Ectodermal cell (in vitro differentiated cells): ENCODE measurements at regions not wholly inside any gene's neighbourhood (a gene's known extent, or its start where the extent isn't known, plus 50 kb on each side); places are given as distances from the start of the nearest gene placed in this dataset.

Source experiments
- H3K27ac ChIP-seq: 2 replicates; pipeline ENCODE4 v1.7.0; 2013; ENCODE audit warnings: mild to moderate bottlenecking, low read depth, low read length; ENCODE audit not compliant: insufficient read depth, poor library complexity, severe bottlenecking
- H3K27me3 ChIP-seq: 2 replicates; pipeline ENCODE4 v1.7.0; 2013; ENCODE audit warnings: mild to moderate bottlenecking, low read length; ENCODE audit not compliant: insufficient read depth, control insufficient read depth, poor library complexity, severe bottlenecking
- H3K36me3 ChIP-seq: one replicate; pipeline ENCODE4 v1.7.0; 2013; ENCODE audit warnings: low read length; ENCODE audit not compliant: control insufficient read depth, insufficient read depth
- H3K4me1 ChIP-seq: one replicate; pipeline ENCODE4 v1.7.0; 2013; ENCODE audit warnings: low read length; ENCODE audit not compliant: control insufficient read depth, insufficient read depth
- H3K4me3 ChIP-seq: 2 replicates; pipeline ENCODE4 v1.7.0; 2013; ENCODE audit warnings: low read depth, low read length, control low read depth; ENCODE audit not compliant: insufficient read depth
- H3K9me3 ChIP-seq: 2 replicates; pipeline ENCODE4 v1.7.0; 2013; ENCODE audit warnings: mild to moderate bottlenecking, low read length, moderate library complexity; ENCODE audit not compliant: control insufficient read depth
- WGBS, 2 experiments: methylation state at CpG; one replicate each; pipeline ENCODE4 v1.1.7; 2013; ENCODE audit warnings: missing lambda C conversion rate in 2 of 2; 5-methylcytosine and 5-hydroxymethylcytosine counted together

- Histone ChIP-seq H3K27ac (no peak overlapping the region), H3K36me3 (no peaks in the 10 kb centered on the region), H3K4me3 (no peak overlapping the region), H3K27me3 (no peaks in the 10 kb centered on the region), H3K9me3 (no peaks in the 10 kb centered on the region), H3K4me1 (no peaks in the 10 kb centered on the region)
- 91 to 92% methylated on average over 4 of the region's 4 CpGs for WGBS, 2 experiments
These were observed 129.1 kb upstream of the MANEA start for GRCh38 chr6:95448208-95448607.

DNA sequence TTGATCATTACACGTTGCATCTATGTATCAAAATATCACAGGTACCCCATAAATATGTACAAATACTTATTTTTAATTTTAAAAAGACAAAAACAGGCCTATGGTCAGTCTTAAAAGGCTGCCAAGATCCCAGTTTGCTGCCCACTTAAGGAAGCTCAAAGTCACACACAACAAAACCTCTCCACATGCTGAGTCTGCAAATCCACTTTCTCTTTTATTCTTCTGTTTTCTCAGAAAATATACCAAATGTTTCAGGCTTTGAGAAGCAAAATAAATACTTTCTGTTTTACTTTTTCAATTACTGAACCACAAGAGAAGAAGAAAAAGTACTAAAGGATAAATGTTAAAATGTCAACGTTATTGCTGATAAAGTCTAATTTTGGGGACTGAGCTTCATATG lies 107.8 kb upstream of the MANEA start:
- no peaks in the 10 kb centered on the region for H3K9me3 ChIP-seq
- H3K27me3 ChIP-seq = no peaks in the 10 kb centered on the region
- no peak overlapping the region for H3K27ac ChIP-seq
- 82 to 94% methylated on average over 2 of the region's 2 CpGs for WGBS, 2 experiments
- H3K4me1 ChIP-seq = no peaks in the 10 kb centered on the region
- no peak overlapping the region for H3K4me3 ChIP-seq
- no peaks in the 10 kb centered on the region for H3K36me3 ChIP-seq

DNA sequence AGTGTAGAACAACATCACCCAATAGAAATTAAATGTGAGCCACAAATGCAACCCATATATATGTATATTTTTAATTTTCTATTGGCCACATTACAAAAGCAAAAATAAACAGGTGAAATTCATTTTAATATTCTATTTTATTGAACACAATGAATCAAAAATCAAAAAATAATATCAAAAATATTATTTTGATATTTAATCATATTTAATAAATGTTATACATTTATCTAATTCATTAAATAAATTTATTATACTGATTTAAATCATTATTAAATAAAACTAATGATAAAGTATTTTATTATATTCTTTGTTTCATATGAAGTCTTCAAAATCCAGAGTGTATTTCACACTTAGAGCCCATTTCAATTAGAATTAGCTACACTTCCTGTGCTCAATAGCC lies 98.4 kb upstream of the MANEA start:
- no peaks in the 10 kb centered on the region for H3K27me3 ChIP-seq
- H3K4me3 ChIP-seq = no peak overlapping the region
- no peak overlapping the region for H3K27ac ChIP-seq
- H3K4me1 ChIP-seq = no peaks in the 10 kb centered on the region
- H3K9me3 ChIP-seq = no peaks in the 10 kb centered on the region
- H3K36me3 ChIP-seq = no peaks in the 10 kb centered on the region

DNA sequence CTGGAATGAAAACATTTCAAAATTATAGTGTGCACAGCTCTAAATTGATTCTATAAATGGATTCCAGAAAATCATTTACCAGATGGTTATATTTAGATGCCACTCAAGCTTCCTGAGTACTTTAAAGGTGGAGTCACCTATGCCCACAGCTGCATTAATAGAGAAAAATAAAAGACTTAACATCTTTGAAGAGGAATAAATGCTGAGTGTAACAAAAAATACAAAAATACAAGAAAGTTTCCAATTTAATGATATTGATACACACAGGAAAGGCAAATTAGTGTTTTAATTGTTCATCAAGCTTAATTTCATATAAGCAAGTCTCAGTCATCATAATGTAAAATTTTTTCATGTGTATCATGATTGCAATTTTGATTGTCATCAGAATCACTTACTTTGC lies 89.5 kb upstream of the MANEA start:
- H3K36me3 ChIP-seq = no peaks in the 10 kb centered on the region

DNA sequence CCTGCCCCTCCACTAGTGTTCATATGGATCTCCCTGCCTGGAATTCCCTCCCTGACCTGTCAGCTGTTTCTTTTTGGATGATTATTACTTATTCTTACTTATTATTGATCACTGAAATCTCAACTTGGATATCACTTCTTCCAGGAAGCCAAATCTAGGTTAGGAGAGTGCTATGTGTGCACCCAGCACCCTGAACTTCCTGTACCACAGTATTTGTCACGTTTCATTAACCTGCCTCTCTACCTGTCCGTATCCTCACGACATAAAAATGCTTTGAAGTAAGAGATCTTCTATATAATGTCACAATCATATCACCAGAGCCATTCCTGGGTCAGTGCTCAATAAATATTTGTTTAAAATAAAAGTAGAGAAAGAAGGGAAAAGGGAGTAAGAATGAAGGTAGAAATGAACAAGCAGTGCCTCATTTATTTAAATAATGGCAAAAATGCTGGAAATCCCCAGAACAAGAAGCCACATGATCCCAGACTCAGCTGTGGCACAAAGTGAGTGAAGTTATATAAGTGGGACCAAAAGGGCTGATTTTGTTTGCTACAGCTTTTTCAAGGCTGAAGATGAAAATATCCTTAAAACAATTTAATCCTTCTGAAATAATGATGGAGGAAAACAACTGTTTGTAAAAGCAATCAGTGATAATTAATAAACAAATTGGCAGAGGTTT lies 88.0 kb upstream of the MANEA start:
- Histone ChIP-seq H3K4me3 (no peak overlapping the region), H3K36me3 (no peaks in the 10 kb centered on the region), H3K27ac (no peak overlapping the region), H3K9me3 (no peaks in the 10 kb centered on the region), H3K27me3 (no peaks in the 10 kb centered on the region), H3K4me1 (no peaks in the 10 kb centered on the region)
- WGBS, 2 experiments = 84 to 100% methylated on average over 1 to 3 of the region's 3 CpGs

More for the DNA sequence above, 89.5 kb upstream of the MANEA start:
- no peaks in the 10 kb centered on the region for H3K27me3 ChIP-seq
- H3K4me3 ChIP-seq = no peak overlapping the region
- H3K27ac ChIP-seq = no peak overlapping the region
- no peaks in the 10 kb centered on the region for H3K9me3 ChIP-seq
- H3K4me1 ChIP-seq = no peaks in the 10 kb centered on the region

GRCh38 chr6:95496769-95497426 lies 80.4 kb upstream of the MANEA start:
- Histone ChIP-seq H3K9me3 (peaks cover 2% of the 10 kb centered on the region), H3K4me1 (no peaks in the 10 kb centered on the region), H3K36me3 (no peaks in the 10 kb centered on the region), H3K27ac (no peak overlapping the region), H3K4me3 (no peak overlapping the region), H3K27me3 (no peaks in the 10 kb centered on the region)
- WGBS, 2 experiments = 93% methylated on average over 28 of the region's 28 CpGs

GRCh38 chr6:95501032-95501904 lies 76.1 kb upstream of the MANEA start:
- Histone ChIP-seq H3K4me1 (no peaks in the 10 kb centered on the region), H3K27ac (no peak overlapping the region), H3K9me3 (peaks cover 2% of the 10 kb centered on the region), H3K4me3 (no peak overlapping the region), H3K27me3 (no peaks in the 10 kb centered on the region), H3K36me3 (no peaks in the 10 kb centered on the region)
- 95 to 98% methylated on average over 4 of the region's 4 CpGs for WGBS, 2 experiments

DNA sequence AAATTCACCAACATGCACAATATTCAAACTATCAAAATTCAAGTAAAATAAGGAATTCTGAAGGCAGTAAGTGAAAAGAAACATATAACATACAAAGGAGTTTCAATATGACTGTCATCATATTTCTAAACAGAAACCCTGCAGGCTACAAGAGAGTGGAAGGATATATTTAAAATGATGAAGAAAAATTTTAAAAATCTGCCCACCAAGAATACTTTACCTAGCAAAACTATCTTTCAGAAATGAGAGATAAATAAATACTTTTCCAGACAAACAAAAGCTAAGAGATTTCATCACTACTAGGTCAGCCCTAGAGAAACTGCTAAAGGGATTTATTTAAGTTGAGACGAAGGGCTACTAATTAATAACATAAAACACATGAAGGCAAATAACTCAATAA lies 73.8 kb upstream of the MANEA start:
- Histone ChIP-seq H3K4me1 (no peaks in the 10 kb centered on the region), H3K36me3 (no peaks in the 10 kb centered on the region), H3K4me3 (no peak overlapping the region), H3K9me3 (no peaks in the 10 kb centered on the region), H3K27ac (no peak overlapping the region), H3K27me3 (no peaks in the 10 kb centered on the region)
- WGBS, 2 experiments = no CpG with 5 or more reads among the region's 1 CpG

DNA sequence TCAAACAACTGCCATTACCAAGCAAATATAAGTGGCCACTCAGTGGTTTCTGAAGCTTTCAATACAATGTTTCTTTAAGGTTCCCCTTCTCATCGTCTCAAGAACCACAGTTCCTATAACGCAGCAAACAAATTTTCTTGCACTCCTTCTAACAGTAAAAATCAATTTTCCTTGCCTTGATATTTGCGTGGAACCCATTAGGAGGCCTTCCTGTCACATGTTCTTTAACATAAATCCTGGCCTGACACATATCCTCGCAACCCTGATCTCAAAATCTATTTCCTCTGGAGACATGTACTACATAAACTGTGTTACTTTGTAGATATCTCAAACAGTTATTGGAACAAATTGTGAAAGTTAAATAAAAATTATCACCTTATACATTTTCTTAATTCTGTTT lies 65.9 kb upstream of the MANEA start:
- H3K27ac ChIP-seq = no peak overlapping the region
- H3K36me3 ChIP-seq = no peaks in the 10 kb centered on the region
- H3K9me3 ChIP-seq = no peaks in the 10 kb centered on the region
- 68% methylated on average over 4 of the region's 4 CpGs for WGBS, 2 experiments
- no peaks in the 10 kb centered on the region for H3K4me1 ChIP-seq
- H3K4me3 ChIP-seq = no peak overlapping the region
- H3K27me3 ChIP-seq = no peaks in the 10 kb centered on the region

GRCh38 chr6:95515975-95516374 lies 61.4 kb upstream of the MANEA start:
- no peak overlapping the region for H3K4me3 ChIP-seq
- no peaks in the 10 kb centered on the region for H3K27me3 ChIP-seq
- WGBS, 2 experiments = 55 to 69% methylated on average over 2 of the region's 2 CpGs
- H3K36me3 ChIP-seq = no peaks in the 10 kb centered on the region
- H3K9me3 ChIP-seq = no peaks in the 10 kb centered on the region
- no peaks in the 10 kb centered on the region for H3K4me1 ChIP-seq
- H3K27ac ChIP-seq = no peak overlapping the region
